Liver (tissue), 8 donors: ENCODE measurements at regions not wholly inside any gene's neighbourhood (a gene's known extent, or its start where the extent isn't known, plus 50 kb on each side); places are given as distances from the start of the nearest gene placed in this dataset.

Experiments
- DNase-seq: peaks from one replicate; pipeline ENCODE4 v3.0.0-alpha.2; 2017; ENCODE audit warnings: low spot score
- H3K27ac ChIP-seq, 2 donors: one replicate each; pipeline ENCODE4 v1.7.0; 2013; ENCODE audit warnings: inconsistent platforms in 2 of 2, low read length in 2 of 2, control low read depth in 1 of 2, low read depth in 1 of 2, mild to moderate bottlenecking in 1 of 2
- H3K27me3 ChIP-seq, 4 donors: one replicate each; pipeline versions ENCODE4 v1.6.1 to v1.7.0; 2013; ENCODE audit warnings: low read length in 3 of 4, inconsistent platforms in 1 of 4, mild to moderate bottlenecking in 1 of 4, moderate library complexity in 1 of 4; ENCODE audit not compliant: control insufficient read depth in 4 of 4, insufficient read depth in 4 of 4
- H3K36me3 ChIP-seq, 4 donors: one replicate each; pipeline versions ENCODE4 v1.6.1 to v1.7.0; 2013; ENCODE audit warnings: low read length in 3 of 4, mild to moderate bottlenecking in 3 of 4, low read depth in 1 of 4, moderate library complexity in 1 of 4; ENCODE audit not compliant: control insufficient read depth in 4 of 4, insufficient read depth in 3 of 4
- H3K4me1 ChIP-seq, 4 donors: one replicate each; pipeline versions ENCODE4 v1.6.1 to v1.7.0; 2013; ENCODE audit warnings: low read length in 3 of 4, mild to moderate bottlenecking in 3 of 4, moderate library complexity in 1 of 4; ENCODE audit not compliant: control insufficient read depth in 4 of 4, insufficient read depth in 4 of 4
- H3K4me3 ChIP-seq, 3 donors: one replicate each; pipeline versions ENCODE4 v1.6.1 to v1.7.0; 2013; ENCODE audit warnings: low read length in 3 of 3, control low read depth in 1 of 3, low read depth in 1 of 3, mild to moderate bottlenecking in 1 of 3
- H3K9ac ChIP-seq, 2 donors: one replicate each; pipeline ENCODE4 v1.7.0; 2013; ENCODE audit warnings: low read length in 2 of 2, mild to moderate bottlenecking in 2 of 2, moderate library complexity in 2 of 2, control low read depth in 1 of 2, low read depth in 1 of 2
- H3K9me3 ChIP-seq, 4 donors: one replicate each; pipeline versions ENCODE4 v1.6.1 to v1.7.0; 2013; ENCODE audit warnings: low read length in 3 of 4; ENCODE audit not compliant: control insufficient read depth in 4 of 4
- ATF3 ChIP-seq: IDR thresholded peaks from 2 replicates; pipeline ENCODE4 v1.6.1; 2016; ENCODE audit warnings: antibody characterized with exemption
- CTCF ChIP-seq: fragments of 150-350 bp; IDR thresholded peaks from 2 replicates; pipeline ENCODE4 v1.5.1; 2017; ENCODE audit warnings: improper control_type of control experiment, low read depth, low read length; ENCODE audit not compliant: missing input control
- FOXA1 ChIP-seq: IDR thresholded peaks from 2 replicates; pipeline ENCODE4 v1.6.1; 2016; ENCODE audit warnings: antibody characterized with exemption
- FOXA2 ChIP-seq: IDR thresholded peaks from 2 replicates; pipeline ENCODE4 v1.6.1; 2016; ENCODE audit warnings: antibody characterized with exemption
- HNF4A ChIP-seq, 2 donors: conservative IDR thresholded peaks; 2 replicates each; pipeline ENCODE4 v1.6.1; 2016; ENCODE audit warnings: antibody characterized with exemption in 2 of 2, mild to moderate bottlenecking in 2 of 2
- HNF4G ChIP-seq: IDR thresholded peaks from 2 replicates; pipeline ENCODE4 v1.6.1; 2016; ENCODE audit warnings: antibody characterized with exemption
- JUND ChIP-seq, 2 donors: IDR thresholded peaks; 2 replicates each; pipeline ENCODE4 v1.6.1; 2016; ENCODE audit warnings: antibody characterized with exemption in 2 of 2
- MAX ChIP-seq: IDR thresholded peaks from 2 replicates; pipeline ENCODE4 v1.6.1; 2016; ENCODE audit warnings: antibody characterized with exemption
- NR2F2 ChIP-seq: IDR thresholded peaks from 2 replicates; pipeline ENCODE4 v1.6.1; 2016; ENCODE audit warnings: antibody characterized with exemption
- RAD21 ChIP-seq, 2 donors: IDR thresholded peaks; 2 replicates each; pipeline ENCODE4 v1.6.1; 2016; ENCODE audit warnings: antibody characterized with exemption in 2 of 2, mild to moderate bottlenecking in 2 of 2
- REST ChIP-seq: IDR thresholded peaks from 2 replicates; pipeline ENCODE4 v1.6.1; 2016; ENCODE audit warnings: antibody characterized with exemption, mild to moderate bottlenecking
- RXRA ChIP-seq, 2 donors: IDR thresholded peaks; 2 replicates each; pipeline ENCODE4 v1.6.1; 2017 to 2018; ENCODE audit warnings: antibody characterized with exemption in 2 of 2, mild to moderate bottlenecking in 1 of 2
- SP1 ChIP-seq: IDR thresholded peaks from 2 replicates; pipeline ENCODE4 v1.6.1; 2018; ENCODE audit warnings: antibody characterized with exemption, mild to moderate bottlenecking
- TAF1 ChIP-seq: conservative IDR thresholded peaks from 2 replicates; pipeline ENCODE4 v1.6.1; 2016; ENCODE audit warnings: antibody characterized with exemption, mild to moderate bottlenecking
- ZBTB33 ChIP-seq: IDR thresholded peaks from 2 replicates; pipeline ENCODE4 v1.6.1; 2016; ENCODE audit warnings: antibody characterized with exemption
- WGBS: extraction: QIAGEN DNeasy Blood & Tissue Kit; methylation state at CpG from one replicate; pipeline ENCODE4 v1.1.7; 2013; 5-methylcytosine and 5-hydroxymethylcytosine counted together
- donor health status: healthy.
- donor health status: healthy.
- donor health status: healthy.
- donor health status: healthy.
- donor health status: healthy.

GRCh38 chr18:10062302-10063300 is 148.8 kb downstream of the VAPA start:
- no peaks in the 10 kb centered on the region for H3K4me1 ChIP-seq
- H3K27ac ChIP-seq: no peak overlapping the region
- no peaks in the 10 kb centered on the region for H3K27me3 ChIP-seq
- TF ChIP-seq FOXA1 (no peak), CTCF (no peak), ATF3 (no peak), RXRA (IDR thresholded peaks at IDR 0.05) (no peak), ZBTB33 (no peak), TAF1 (no peak), HNF4A (conservative IDR thresholded peaks at IDR 0.05) (no peak), REST (no peak), NR2F2 (no peak), FOXA2 (no peak), JUND (IDR thresholded peaks at IDR 0.05) (no peak), HNF4G (no peak), SP1 (no peak)
- no peaks in the 10 kb centered on the region for H3K36me3 ChIP-seq
- 75% methylated on average over 8 of the region's 8 CpGs for WGBS
- no peak overlapping the region for H3K4me3 ChIP-seq
- no peaks in the 10 kb centered on the region for H3K9me3 ChIP-seq
- no peak overlapping the region for H3K9ac ChIP-seq
- DNase-seq: no peak

- no peaks in the 10 kb centered on the region for H3K9me3 ChIP-seq
- DNase-seq: no peak
- H3K27ac ChIP-seq: no peak overlapping the region
- no peaks in the 10 kb centered on the region for H3K36me3 ChIP-seq
- no peak overlapping the region for H3K4me3 ChIP-seq
- no peak overlapping the region for H3K9ac ChIP-seq
- H3K4me1 ChIP-seq: no peaks in the 10 kb centered on the region
- 90% methylated on average over 8 of the region's 8 CpGs for WGBS
- TF ChIP-seq SP1: no peak
- no peak for TF ChIP-seq MAX
- TF ChIP-seq RAD21 (IDR thresholded peaks at IDR 0.05): no peak
- H3K27me3 ChIP-seq: no peaks in the 10 kb centered on the region
These were observed 149.7 kb downstream of the VAPA start for GRCh38 chr18:10063489-10063888.
